Calu3 (cell line): ENCODE measurements at regions not wholly inside any gene's neighbourhood (a gene's known extent, or its start where the extent isn't known, plus 50 kb on each side); places are given as distances from the start of the nearest gene placed in this dataset.

ENCODE experiments used
- BruUV-seq: library from RNA; stranded (reverse); fragments of 400-500 nt; replicated peaks from 2 replicates; lab custom pipeline; 2021; lab: Mats Ljungman, UMichigan
- CTCF ChIA-PET: fragments of 300-600 bp; sonication (Branson Sonifier 250); formaldehyde crosslinking; loops from one replicate; lab custom pipeline; 2022; ENCODE audit warnings: antibody characterized with exemption; lab: Charles Lee
- DNase-seq: peaks from one replicate; pipeline ENCODE4 v3.0.0; 2022
- H3K27ac Mint-ChIP-seq: one replicate; pipeline ENCODE4 v1.8.0; 2022; ENCODE audit warnings: mixed read lengths; ENCODE audit not compliant: unreplicated experiment
- H3K27me3 Mint-ChIP-seq: one replicate; pipeline ENCODE4 v1.8.0; 2022; ENCODE audit warnings: mixed read lengths; ENCODE audit not compliant: unreplicated experiment
- H3K36me3 Mint-ChIP-seq: one replicate; pipeline ENCODE4 v1.8.0; 2022; ENCODE audit warnings: mild to moderate bottlenecking, moderate library complexity, mixed read lengths; ENCODE audit not compliant: insufficient read depth, unreplicated experiment
- H3K4me1 Mint-ChIP-seq: one replicate; pipeline ENCODE4 v1.8.0; 2022; ENCODE audit warnings: mild to moderate bottlenecking, low read depth, mixed read lengths; ENCODE audit not compliant: unreplicated experiment
- H3K4me3 Mint-ChIP-seq: one replicate; pipeline ENCODE4 v1.8.0; 2022; ENCODE audit warnings: mild to moderate bottlenecking, low read depth, moderate library complexity, mixed read lengths; ENCODE audit not compliant: unreplicated experiment
- H3K9me3 Mint-ChIP-seq: one replicate; pipeline ENCODE4 v1.8.0; 2022; ENCODE audit warnings: low read depth, mixed read lengths; ENCODE audit not compliant: unreplicated experiment
- intact Hi-C: fragments of 100-400 bp; cut with micrococcal nuclease; formaldehyde crosslinking; loops from one replicate; pipeline ENCODE4 v1.10.0; 2022; ENCODE audit not compliant: unreplicated experiment
- TF ChIP-seq, protein P1 (sequence below): fragments of 200-600 bp; IDR thresholded peaks from one replicate; pipeline ENCODE4 v1.8.0; 2022; ENCODE audit warnings: antibody characterized with exemption; ENCODE audit not compliant: unreplicated experiment

DNA sequence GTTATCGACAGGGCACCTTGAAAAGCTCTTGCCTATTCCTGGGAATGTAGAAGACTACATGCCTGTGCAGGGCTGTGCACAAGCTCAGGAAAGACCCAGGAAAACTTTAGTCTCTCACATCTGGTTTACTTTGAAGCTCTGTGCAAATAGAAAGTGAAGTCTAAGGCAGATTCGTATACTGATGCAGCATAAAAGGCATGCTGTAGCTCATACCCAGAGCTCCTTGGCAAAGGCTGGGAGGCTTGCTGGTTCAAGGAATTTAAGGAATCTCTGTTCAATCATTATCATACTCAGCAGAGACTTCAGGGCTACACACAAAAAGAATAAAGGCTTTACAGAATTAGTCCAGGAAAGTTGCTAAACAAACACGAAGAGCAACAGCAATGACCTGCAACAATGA lies 192.0 kb downstream of the OTUD1 start:
- no TSS peak for BruUV-seq
- Mint-ChIP-seq H3K27ac (no peak overlapping the region), H3K27me3 (peaks cover 17% of the 10 kb centered on the region), H3K4me3 (no peak overlapping the region), H3K4me1 (no peaks in the 10 kb centered on the region), H3K9me3 (peaks cover 2% of the 10 kb centered on the region), H3K36me3 (no peaks in the 10 kb centered on the region)
- CTCF ChIA-PET: interaction anchor here (0.7 kb wide), 1 partner anchor 318 kb away, joined by 3 read pairs; no protein-coding TSS in a partner anchor
- DNase-seq: no peak
- TF ChIP-seq, protein P1, sequence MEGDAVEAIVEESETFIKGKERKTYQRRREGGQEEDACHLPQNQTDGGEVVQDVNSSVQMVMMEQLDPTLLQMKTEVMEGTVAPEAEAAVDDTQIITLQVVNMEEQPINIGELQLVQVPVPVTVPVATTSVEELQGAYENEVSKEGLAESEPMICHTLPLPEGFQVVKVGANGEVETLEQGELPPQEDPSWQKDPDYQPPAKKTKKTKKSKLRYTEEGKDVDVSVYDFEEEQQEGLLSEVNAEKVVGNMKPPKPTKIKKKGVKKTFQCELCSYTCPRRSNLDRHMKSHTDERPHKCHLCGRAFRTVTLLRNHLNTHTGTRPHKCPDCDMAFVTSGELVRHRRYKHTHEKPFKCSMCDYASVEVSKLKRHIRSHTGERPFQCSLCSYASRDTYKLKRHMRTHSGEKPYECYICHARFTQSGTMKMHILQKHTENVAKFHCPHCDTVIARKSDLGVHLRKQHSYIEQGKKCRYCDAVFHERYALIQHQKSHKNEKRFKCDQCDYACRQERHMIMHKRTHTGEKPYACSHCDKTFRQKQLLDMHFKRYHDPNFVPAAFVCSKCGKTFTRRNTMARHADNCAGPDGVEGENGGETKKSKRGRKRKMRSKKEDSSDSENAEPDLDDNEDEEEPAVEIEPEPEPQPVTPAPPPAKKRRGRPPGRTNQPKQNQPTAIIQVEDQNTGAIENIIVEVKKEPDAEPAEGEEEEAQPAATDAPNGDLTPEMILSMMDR: no peak
- intact Hi-C loops: no loop called here

DNA sequence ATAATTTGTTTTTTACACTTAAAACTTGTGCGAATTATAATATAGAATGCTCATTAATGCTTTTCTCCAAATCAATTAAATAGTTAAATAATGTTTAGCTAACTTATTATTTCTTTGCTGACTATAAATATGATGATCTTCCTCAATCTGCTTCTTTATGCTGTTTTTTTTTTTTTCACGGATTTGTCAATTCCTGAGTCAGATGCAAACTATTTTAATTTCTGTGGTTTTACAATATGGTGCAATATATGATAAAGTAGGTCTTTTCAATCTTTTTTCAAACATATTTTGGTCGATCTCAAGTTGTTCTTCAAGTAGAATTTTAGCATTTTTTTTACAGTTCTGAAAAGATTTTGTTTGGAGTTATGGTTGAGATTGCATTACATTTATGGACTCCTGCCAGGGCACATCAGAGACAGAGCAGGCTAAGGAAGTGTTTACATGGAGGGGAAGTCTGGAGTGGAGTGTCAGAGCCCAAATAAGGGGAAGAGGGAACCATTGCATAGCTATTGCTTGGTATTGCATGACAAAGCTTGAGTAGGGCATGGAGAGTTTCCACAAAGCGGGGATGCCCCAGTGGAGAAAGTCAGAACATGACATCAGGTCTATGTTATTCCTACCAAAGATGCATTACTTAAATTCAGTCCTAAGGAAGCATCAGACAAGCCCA lies 204.4 kb downstream of the OTUD1 start:
- no peak for DNase-seq
- H3K9me3 Mint-ChIP-seq: peaks cover 3% of the 10 kb centered on the region
- intact Hi-C loops: no loop called here
- TF ChIP-seq, protein P1: no peak
- no peaks in the 10 kb centered on the region for H3K4me1 Mint-ChIP-seq
- CTCF ChIA-PET: no interaction called here
- no peak overlapping the region for H3K4me3 Mint-ChIP-seq
- H3K27ac Mint-ChIP-seq: no peak overlapping the region
- no peaks in the 10 kb centered on the region for H3K36me3 Mint-ChIP-seq
- BruUV-seq: no TSS peak
- H3K27me3 Mint-ChIP-seq: peaks cover 42% of the 10 kb centered on the region

DNA sequence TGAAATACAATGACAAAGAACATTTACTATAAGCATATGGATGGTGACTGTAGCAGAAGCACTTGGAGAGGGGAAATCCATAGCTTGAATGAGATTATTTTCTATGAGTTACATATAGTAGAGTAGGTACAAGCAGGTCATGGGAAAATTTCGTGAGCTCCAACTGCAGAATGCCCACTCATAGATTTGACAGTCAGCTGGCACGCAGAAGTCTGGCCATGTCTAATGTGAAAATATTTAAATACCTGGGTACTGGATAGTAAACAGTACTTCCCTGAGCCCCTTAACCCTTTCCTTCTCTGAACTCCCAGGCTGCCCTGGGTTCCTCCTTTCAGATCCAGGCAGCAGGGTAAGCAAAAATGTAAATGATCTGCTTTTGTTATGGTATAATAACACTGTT lies 209.7 kb downstream of the OTUD1 start:
- CTCF ChIA-PET: no interaction called here
- Mint-ChIP-seq H3K27ac (no peak overlapping the region), H3K9me3 (no peaks in the 10 kb centered on the region), H3K4me1 (no peaks in the 10 kb centered on the region), H3K4me3 (no peak overlapping the region), H3K36me3 (no peaks in the 10 kb centered on the region), H3K27me3 (peaks cover 37% of the 10 kb centered on the region)
- BruUV-seq: no TSS peak
- TF ChIP-seq, protein P1: no peak
- intact Hi-C loops: no loop called here
- no peak for DNase-seq

DNA sequence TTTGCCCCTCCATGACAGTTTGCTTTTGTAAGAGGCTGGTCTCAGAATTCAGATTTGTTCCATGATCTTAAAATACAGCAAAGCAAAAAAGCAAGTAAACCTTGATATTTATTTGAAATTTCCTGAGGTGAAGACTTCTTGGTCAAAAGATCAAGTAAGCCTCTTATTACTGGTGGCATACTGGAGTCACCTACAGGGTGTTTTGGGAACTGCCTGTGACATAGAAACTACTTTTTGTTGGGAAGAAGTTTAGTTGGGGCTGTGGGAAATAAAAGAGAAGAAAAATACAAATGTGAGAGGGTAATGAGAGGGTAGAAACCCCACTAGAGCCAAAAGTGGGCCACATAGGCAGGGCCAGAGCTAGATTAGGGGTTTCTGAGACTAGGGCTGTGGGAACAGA lies 217.9 kb downstream of the OTUD1 start:
- Mint-ChIP-seq H3K36me3 (no peaks in the 10 kb centered on the region), H3K27ac (no peak overlapping the region), H3K4me1 (no peaks in the 10 kb centered on the region), H3K4me3 (no peak overlapping the region), H3K9me3 (peaks cover 2% of the 10 kb centered on the region), H3K27me3 (peaks cover 73% of the 10 kb centered on the region)
- TF ChIP-seq, protein P1: peak; percentile 32
- CTCF ChIA-PET: no interaction called here
- no peak for DNase-seq
- intact Hi-C loops: loop anchor here (5.0 to 10.0 kb wide), 2 partner anchors 122 to 359 kb away; no protein-coding TSS in a partner anchor
- BruUV-seq: no TSS peak
